Peyer's patch (tissue), 4 donors: ENCODE measurements at regions not wholly inside any gene's neighbourhood (a gene's known extent, or its start where the extent isn't known, plus 50 kb on each side); places are given as distances from the start of the nearest gene placed in this dataset.

Source experiments
- POLR2A ChIP-seq, 2 donors: fragments of 450-650 bp; IDR thresholded peaks; one replicate each; pipeline ENCODE4 v1.5.1; 2017; ENCODE audit warnings: antibody characterized with exemption in 2 of 2, mild to moderate bottlenecking in 2 of 2, moderate library complexity in 2 of 2
- TF ChIP-seq, protein P1 (sequence below), 6 experiments: fragments of 450-650 bp in 4 of 6; fragments of 200-600 bp in 2 of 6; sonication (generic) in 1 of 6; IDR thresholded peaks; one replicate each; pipeline ENCODE4 v1.5.1; 2017 to 2019; ENCODE audit warnings: antibody characterized with exemption in 6 of 6, mild to moderate bottlenecking in 3 of 6, moderate library complexity in 1 of 6

DNA sequence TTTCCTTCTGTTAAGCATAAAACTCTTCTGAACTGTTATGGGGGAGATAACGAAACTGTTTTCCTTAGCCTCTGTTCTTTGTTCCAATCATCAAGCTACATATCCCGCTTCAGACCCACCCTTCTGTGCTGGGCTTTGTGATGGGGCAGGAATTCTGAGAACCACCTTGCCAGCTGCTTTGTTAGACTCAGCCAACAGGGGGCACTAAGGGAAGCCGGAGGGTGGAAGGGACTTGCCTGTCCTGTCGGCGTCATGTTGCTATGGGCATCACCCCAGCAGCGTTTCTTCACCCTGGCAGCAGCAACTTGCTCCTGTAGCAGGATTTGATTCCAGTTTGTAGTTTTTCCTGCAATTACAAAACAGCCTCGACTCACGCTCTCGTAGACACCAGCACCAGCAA lies 169.1 kb downstream of the CAAP1 start:
- TF ChIP-seq, protein P1, sequence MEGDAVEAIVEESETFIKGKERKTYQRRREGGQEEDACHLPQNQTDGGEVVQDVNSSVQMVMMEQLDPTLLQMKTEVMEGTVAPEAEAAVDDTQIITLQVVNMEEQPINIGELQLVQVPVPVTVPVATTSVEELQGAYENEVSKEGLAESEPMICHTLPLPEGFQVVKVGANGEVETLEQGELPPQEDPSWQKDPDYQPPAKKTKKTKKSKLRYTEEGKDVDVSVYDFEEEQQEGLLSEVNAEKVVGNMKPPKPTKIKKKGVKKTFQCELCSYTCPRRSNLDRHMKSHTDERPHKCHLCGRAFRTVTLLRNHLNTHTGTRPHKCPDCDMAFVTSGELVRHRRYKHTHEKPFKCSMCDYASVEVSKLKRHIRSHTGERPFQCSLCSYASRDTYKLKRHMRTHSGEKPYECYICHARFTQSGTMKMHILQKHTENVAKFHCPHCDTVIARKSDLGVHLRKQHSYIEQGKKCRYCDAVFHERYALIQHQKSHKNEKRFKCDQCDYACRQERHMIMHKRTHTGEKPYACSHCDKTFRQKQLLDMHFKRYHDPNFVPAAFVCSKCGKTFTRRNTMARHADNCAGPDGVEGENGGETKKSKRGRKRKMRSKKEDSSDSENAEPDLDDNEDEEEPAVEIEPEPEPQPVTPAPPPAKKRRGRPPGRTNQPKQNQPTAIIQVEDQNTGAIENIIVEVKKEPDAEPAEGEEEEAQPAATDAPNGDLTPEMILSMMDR (IDR thresholded peaks at IDR 0.05): peak in 4 of 6 experiments; percentile 30 to 48 (median 44)
- TF ChIP-seq POLR2A (IDR thresholded peaks at IDR 0.05): no peak
